Left ventricle myocardium inferior (tissue), 1 donor: ENCODE measurements at regions not wholly inside any gene's neighbourhood (a gene's known extent, or its start where the extent isn't known, plus 50 kb on each side); places are given as distances from the start of the nearest gene placed in this dataset.
"Not testable (repeated sequence)": the region's sequence is repeated elsewhere in the genome, so short reads cannot be mapped to it uniquely, and the experiment has no call there.

Source experiments
- DNase-seq: peaks from one replicate; pipeline ENCODE4 v3.0.0-alpha.2; 2020
- H3K27ac ChIP-seq: fragments of 200-600 bp; replicated peaks from 2 replicates; pipeline ENCODE4 v1.8.0; 2021
- H3K27me3 ChIP-seq: fragments of 200-600 bp; 2 replicates; pipeline ENCODE4 v1.8.0; 2021; ENCODE audit warnings: low read depth
- H3K36me3 ChIP-seq: fragments of 200-600 bp; 2 replicates; pipeline ENCODE4 v1.8.0; 2021
- H3K4me1 ChIP-seq: fragments of 200-600 bp; 2 replicates; pipeline ENCODE4 v1.8.0; 2021
- H3K4me3 ChIP-seq: fragments of 200-600 bp; 2 replicates; pipeline ENCODE4 v1.8.0; 2021; ENCODE audit warnings: mild to moderate bottlenecking, moderate library complexity
- H3K9me3 ChIP-seq: fragments of 200-600 bp; replicated peaks from 2 replicates; pipeline ENCODE4 v1.8.0; 2021
- intact Hi-C: fragments of 100-400 bp; cut with micrococcal nuclease; formaldehyde crosslinking; loops from one replicate; pipeline ENCODE4 v1.11.0; 2022
- TF ChIP-seq, protein P1 (sequence below): fragments of 200-600 bp; IDR thresholded peaks from 2 replicates; pipeline ENCODE4 v1.8.0; 2021; ENCODE audit warnings: antibody characterized with exemption, mild to moderate bottlenecking, borderline replicate concordance
- donor health status: DM: no; HTN: yes; CAD: no; lungs with severe emphysema.

GRCh38 chr11:25485315-25485714 is 846.6 kb upstream of the ANO3 start:
- Histone ChIP-seq H3K9me3 (no peaks in the 10 kb centered on the region), H3K27ac (no peak overlapping the region), H3K4me3 (no peak overlapping the region), H3K4me1 (peaks cover 7% of the 10 kb centered on the region), H3K36me3 (no peaks in the 10 kb centered on the region), H3K27me3 (no peaks in the 10 kb centered on the region)
- DNase-seq: no peak
- TF ChIP-seq, protein P1, sequence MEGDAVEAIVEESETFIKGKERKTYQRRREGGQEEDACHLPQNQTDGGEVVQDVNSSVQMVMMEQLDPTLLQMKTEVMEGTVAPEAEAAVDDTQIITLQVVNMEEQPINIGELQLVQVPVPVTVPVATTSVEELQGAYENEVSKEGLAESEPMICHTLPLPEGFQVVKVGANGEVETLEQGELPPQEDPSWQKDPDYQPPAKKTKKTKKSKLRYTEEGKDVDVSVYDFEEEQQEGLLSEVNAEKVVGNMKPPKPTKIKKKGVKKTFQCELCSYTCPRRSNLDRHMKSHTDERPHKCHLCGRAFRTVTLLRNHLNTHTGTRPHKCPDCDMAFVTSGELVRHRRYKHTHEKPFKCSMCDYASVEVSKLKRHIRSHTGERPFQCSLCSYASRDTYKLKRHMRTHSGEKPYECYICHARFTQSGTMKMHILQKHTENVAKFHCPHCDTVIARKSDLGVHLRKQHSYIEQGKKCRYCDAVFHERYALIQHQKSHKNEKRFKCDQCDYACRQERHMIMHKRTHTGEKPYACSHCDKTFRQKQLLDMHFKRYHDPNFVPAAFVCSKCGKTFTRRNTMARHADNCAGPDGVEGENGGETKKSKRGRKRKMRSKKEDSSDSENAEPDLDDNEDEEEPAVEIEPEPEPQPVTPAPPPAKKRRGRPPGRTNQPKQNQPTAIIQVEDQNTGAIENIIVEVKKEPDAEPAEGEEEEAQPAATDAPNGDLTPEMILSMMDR: no peak
- intact Hi-C loops: no loop called here

DNA sequence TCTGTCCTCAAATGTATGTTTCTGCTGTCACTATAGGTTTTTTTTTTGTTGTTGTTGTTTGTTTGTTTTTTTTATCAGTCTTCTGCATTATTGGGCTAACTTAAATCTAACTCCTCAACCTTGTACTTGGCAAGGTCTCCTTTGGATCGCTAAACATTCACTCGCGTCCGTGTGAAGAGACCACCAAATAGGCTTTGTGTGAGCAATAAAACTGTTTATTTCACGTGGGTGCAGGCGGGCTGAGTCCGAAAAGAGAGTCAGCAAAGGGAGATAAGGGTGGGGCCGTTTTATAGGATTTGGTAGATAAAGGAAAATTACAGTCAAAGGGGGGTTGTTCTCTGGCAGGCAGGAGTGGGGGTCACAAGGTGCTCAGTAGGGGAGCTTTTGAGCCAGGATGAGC is 845.6 kb upstream of the ANO3 start:
- not testable (repeated sequence) for DNase-seq

DNA sequence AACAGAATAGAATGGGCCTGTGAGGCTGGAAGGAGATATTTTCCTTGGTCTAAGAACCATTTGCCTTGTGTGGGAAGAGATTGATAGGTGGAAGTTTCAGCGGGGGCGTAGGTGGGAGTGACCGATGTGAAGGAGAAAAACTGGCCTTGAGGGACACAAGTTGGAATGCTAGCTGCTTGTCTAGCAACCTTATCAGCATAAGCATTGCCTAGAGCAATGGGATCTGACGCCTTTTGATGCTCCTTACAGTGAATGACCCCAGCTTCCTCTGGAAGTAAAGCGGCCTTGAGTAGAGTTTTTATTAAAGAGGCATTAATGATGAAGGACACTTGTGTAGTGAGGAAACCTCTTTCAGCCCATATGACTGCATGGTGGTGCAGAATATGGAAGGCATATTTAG is 843.8 kb upstream of the ANO3 start:
- H3K9me3 ChIP-seq, H3K36me3 ChIP-seq, H3K4me3 ChIP-seq, intact Hi-C loops, H3K27ac ChIP-seq, H3K4me1 ChIP-seq, DNase-seq, H3K27me3 ChIP-seq: not testable (repeated sequence)

More for the DNA sequence above, 845.6 kb upstream of the ANO3 start:
- intact Hi-C loops, H3K4me1 ChIP-seq, H3K36me3 ChIP-seq, H3K27me3 ChIP-seq, H3K27ac ChIP-seq, H3K9me3 ChIP-seq, H3K4me3 ChIP-seq: not testable (repeated sequence)

GRCh38 chr11:25501426-25501825 is 830.5 kb upstream of the ANO3 start:
- DNase-seq, intact Hi-C loops, H3K36me3 ChIP-seq, H3K4me1 ChIP-seq, H3K9me3 ChIP-seq, H3K27me3 ChIP-seq, H3K27ac ChIP-seq, H3K4me3 ChIP-seq: not testable (repeated sequence)

DNA sequence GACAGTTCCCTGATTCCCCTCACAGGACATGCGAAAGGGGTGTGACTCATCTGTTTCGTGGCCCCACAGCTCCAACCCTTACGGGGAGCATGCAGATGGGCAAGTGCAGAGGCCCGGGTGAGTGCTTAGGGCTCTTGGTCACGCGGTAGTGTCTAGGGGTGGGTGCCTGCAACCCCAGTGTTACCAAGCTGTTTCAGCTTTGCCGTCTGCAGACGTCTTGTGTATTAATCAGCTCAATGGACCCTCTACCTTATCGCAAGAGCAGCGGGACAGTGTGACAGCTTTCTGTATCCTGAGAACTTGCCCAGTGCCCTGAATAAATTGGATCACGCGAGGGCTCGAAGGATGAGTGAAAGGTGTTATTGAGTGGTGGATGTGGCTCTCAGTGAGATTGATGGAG is 816.4 kb upstream of the ANO3 start:
- DNase-seq: no peak
- Histone ChIP-seq H3K36me3 (no peaks in the 10 kb centered on the region), H3K27ac (no peak overlapping the region), H3K27me3 (no peaks in the 10 kb centered on the region), H3K4me3 (no peak overlapping the region), H3K4me1 (no peaks in the 10 kb centered on the region), H3K9me3 (peaks cover 15% of the 10 kb centered on the region)
- intact Hi-C loops: no loop called here
- TF ChIP-seq, protein P1: no peak

DNA sequence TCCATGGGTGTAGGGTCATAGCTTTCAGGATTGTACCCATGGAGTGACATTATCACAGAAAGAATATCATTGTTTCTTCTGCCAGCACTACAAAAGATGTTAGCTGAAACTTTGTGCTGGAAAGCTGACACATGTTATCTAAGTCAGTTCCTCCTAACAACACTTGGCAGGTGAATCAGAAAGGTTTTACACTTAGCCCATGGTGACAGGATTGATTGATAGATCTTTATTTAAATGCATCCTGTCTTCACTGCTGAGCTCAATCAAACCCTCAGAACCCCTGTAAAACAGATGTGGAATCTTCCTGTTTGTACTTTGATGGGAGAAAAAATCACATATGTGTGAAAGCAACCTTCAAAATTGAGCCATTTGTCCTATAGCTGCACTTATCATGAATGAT is 811.5 kb upstream of the ANO3 start:
- TF ChIP-seq, protein P1: no peak
- H3K36me3 ChIP-seq: no peaks in the 10 kb centered on the region
- H3K4me1 ChIP-seq: no peaks in the 10 kb centered on the region
- intact Hi-C loops: no loop called here
- no peaks in the 10 kb centered on the region for H3K9me3 ChIP-seq
- no peak overlapping the region for H3K4me3 ChIP-seq
- DNase-seq: no peak
- no peak overlapping the region for H3K27ac ChIP-seq
- H3K27me3 ChIP-seq: no peaks in the 10 kb centered on the region

DNA sequence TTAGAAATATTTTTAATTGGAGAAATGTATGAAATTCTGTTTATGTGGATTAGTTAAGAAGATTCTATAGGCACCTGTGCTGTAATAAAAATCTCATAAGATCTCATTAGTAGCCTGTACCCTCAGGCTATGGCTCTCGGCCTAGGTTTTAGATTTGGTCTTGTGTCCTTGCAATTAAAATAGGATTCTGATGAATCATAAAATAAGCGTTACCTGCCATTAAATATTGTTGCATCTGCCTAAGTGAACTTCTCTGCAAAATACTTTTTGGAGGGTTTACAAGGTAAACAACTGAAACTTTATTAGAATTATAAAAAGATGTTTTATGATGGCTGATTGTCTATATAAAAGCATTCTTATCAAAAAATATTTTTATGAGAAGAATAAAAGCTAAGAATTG is 804.1 kb upstream of the ANO3 start:
- Histone ChIP-seq H3K4me3 (no peak overlapping the region), H3K27ac (no peak overlapping the region), H3K9me3 (no peaks in the 10 kb centered on the region), H3K27me3 (no peaks in the 10 kb centered on the region), H3K4me1 (no peaks in the 10 kb centered on the region), H3K36me3 (no peaks in the 10 kb centered on the region)
- TF ChIP-seq, protein P1: no peak
- DNase-seq: no peak
- intact Hi-C loops: no loop called here
